ENCODE measurements at regions not wholly inside any gene's neighbourhood (a gene's known extent, or its start where the extent isn't known, plus 50 kb on each side); places are given as distances from the start of the nearest gene placed in this dataset.
"Not testable (repeated sequence)": the region's sequence is repeated elsewhere in the genome, so short reads cannot be mapped to it uniquely, and the experiment has no call there.

DNA sequence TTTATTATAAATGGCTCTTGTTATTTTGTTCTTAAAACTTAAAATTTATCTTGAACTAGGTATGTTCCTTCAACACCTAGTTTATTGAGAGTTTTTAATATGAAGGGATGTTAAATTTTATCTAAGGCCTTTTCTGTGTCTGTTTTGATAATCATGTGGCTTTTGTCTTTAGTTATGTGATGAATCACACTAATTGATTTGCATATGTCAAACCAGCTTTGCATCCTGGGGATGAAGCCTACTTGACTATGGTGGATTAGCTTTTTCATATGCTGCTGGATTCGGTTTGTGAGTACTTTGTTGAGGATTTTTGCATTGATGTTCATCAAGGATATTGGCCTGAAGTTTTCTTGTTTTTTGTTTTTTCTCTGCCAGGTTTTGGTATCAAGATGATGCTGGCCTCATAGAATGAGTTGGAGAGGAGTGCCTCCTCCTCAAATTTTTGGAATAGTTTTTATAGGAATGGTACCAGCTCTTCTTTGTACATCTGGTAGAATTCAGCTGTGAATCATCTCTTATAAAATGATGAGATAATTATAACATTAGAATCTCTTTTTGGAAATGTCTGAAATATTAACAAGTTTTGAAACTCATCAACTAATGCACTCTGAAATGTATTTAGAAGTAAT is 78.7 kb upstream of the AGR3 start:
- no peak for DNase-seq (ENCODE audit: low spot score)
- in situ Hi-C loops (cut with MboI; ENCODE audit: low sequenced_read_pairs, unreplicated experiment) = no loop called here
- TF ChIP-seq, protein P1, sequence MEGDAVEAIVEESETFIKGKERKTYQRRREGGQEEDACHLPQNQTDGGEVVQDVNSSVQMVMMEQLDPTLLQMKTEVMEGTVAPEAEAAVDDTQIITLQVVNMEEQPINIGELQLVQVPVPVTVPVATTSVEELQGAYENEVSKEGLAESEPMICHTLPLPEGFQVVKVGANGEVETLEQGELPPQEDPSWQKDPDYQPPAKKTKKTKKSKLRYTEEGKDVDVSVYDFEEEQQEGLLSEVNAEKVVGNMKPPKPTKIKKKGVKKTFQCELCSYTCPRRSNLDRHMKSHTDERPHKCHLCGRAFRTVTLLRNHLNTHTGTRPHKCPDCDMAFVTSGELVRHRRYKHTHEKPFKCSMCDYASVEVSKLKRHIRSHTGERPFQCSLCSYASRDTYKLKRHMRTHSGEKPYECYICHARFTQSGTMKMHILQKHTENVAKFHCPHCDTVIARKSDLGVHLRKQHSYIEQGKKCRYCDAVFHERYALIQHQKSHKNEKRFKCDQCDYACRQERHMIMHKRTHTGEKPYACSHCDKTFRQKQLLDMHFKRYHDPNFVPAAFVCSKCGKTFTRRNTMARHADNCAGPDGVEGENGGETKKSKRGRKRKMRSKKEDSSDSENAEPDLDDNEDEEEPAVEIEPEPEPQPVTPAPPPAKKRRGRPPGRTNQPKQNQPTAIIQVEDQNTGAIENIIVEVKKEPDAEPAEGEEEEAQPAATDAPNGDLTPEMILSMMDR (IDR thresholded peaks at IDR 0.05; ENCODE audit: borderline replicate concordance, control extremely low read depth, extremely low read depth, insufficient read depth, missing control alignments) = no peak

DNA sequence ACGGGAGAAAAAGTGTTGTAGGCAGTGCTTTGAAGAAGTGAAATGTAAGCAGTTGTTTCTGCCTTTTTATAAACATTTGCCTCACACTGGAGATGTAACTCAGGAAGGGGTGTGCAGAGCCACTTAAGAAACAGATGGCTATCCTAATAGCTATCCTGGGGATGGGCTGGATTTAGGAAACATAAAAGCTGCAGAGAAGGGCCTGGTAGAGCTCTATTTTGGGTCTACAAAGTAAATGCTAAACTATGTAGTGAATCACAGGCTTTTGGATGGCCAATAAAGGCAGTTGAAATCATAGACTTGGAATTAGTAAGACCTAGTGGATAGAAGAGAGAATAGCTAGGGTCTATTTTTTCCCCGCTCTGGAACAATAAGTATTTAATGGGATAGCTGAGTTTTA is 79.9 kb upstream of the AGR3 start:
- DNase-seq (ENCODE audit: low spot score) = no peak
- in situ Hi-C loops (cut with MboI; ENCODE audit: low sequenced_read_pairs, unreplicated experiment) = no loop called here
- TF ChIP-seq, protein P1 (IDR thresholded peaks at IDR 0.05; ENCODE audit: borderline replicate concordance, control extremely low read depth, extremely low read depth, insufficient read depth, missing control alignments) = no peak

DNA sequence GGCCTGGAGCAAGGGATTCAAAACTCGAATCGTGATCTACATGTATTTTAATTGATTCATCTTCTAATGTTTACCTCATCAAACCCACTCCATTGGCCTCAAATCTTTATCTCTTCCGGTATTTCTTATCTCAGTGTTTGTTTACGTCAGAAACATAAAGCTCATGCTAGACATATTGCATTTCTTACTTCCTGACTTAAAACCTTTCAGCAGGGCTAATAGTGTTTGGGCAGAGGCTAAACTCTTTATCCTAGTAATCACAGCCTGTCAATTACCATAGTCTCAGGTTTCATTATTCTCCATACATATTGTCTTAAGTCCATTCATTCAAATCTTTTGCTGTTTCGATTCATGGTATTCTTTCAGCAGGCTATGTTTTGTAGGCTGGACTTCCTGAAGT is 81.3 kb upstream of the AGR3 start:
- no peak for DNase-seq (ENCODE audit: low spot score)
- in situ Hi-C loops (cut with MboI; ENCODE audit: low sequenced_read_pairs, unreplicated experiment) = no loop called here
- TF ChIP-seq, protein P1 (IDR thresholded peaks at IDR 0.05; ENCODE audit: borderline replicate concordance, control extremely low read depth, extremely low read depth, insufficient read depth, missing control alignments) = no peak

DNA sequence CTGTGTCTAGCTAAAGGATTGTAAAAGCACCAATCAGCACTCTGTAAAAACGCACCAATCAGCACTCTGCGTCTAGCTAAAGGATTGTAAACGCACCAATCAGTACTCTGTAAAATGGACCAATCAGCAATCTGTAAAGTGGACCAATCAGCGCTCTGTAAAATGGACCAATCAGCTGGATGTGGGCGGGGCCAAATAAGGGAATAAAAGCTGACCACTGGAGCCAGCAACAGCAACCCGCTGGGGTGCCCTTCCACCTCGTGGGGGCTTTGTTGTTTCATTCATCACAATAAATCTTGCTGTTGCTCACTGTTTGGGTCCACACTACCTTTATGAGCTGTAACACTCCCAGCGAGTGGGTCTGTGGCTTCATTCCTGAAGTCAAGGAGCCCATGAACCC is 83.9 kb upstream of the AGR3 start:
- DNase-seq (ENCODE audit: low spot score); in situ Hi-C loops (cut with MboI; ENCODE audit: low sequenced_read_pairs, unreplicated experiment): not testable (repeated sequence)

DNA sequence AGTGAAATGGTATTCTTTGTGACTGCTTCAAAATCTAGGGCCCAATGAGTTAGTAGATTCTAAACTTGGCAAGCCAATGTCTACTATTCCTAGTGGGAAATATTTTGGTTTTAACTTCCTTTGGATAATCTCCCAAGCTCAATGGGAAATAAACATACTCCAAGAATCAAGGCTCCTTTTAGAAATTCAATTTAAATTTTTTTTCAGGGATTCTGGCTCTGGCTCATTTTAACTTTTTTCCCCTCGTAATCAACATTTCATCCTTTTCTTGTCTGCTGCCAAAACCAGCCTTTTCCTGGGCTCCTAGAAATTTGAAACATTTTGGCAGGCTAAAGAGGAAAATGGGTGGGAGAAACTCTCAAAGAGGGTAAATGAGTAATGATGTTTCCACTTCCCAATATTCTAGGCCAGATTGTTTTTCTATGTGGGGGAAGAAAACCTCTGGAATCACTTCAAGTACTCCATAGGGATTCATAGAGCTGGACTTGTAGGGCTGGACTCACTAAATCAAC is 85.6 kb upstream of the AGR3 start:
- TF ChIP-seq, protein P1 (IDR thresholded peaks at IDR 0.05; ENCODE audit: borderline replicate concordance, control extremely low read depth, extremely low read depth, insufficient read depth, missing control alignments) = no peak

DNA sequence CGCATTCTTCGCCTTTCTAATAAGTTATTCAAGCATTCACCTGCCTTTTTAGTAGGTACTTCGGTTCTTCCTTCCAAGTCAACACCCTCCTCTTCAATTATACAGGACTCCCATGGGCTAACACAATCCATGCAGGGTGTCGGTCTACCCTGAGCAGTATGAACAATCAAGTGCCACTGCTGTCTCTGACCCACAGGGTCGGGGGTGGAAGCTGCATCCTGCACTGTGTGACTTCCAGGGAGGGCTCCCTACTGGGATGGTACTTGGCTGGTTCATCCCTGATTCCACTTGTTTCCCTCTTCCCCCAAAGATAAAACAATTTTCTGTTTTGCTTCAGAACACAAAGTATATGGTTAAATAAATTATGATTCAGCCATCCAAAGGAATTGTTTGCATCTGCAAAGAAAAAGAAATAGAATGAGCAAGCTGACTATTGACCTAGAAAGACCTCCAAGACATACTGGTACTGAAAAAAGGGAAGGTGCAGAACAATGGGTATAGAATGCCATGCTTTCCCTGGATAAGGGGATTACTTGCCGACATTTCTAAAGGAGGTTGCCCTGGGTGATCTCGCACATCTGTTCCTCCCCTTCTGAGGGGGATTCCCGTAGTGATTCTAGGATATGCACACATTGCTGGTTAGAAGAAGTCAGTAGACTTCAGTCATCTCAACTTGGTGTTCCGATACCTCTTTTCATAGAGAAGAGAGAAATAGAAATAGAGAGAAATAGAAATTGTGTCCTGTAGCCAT is 89.1 kb upstream of the AGR3 start:
- no peak for DNase-seq (ENCODE audit: low spot score)
- in situ Hi-C loops (cut with MboI; ENCODE audit: low sequenced_read_pairs, unreplicated experiment) = no loop called here
- TF ChIP-seq, protein P1 (IDR thresholded peaks at IDR 0.05; ENCODE audit: borderline replicate concordance, control extremely low read depth, extremely low read depth, insufficient read depth, missing control alignments) = no peak

More for the DNA sequence above, 85.6 kb upstream of the AGR3 start:
- in situ Hi-C loops (cut with MboI; ENCODE audit: low sequenced_read_pairs, unreplicated experiment) = no loop called here
- DNase-seq (ENCODE audit: low spot score) = no peak

DNA sequence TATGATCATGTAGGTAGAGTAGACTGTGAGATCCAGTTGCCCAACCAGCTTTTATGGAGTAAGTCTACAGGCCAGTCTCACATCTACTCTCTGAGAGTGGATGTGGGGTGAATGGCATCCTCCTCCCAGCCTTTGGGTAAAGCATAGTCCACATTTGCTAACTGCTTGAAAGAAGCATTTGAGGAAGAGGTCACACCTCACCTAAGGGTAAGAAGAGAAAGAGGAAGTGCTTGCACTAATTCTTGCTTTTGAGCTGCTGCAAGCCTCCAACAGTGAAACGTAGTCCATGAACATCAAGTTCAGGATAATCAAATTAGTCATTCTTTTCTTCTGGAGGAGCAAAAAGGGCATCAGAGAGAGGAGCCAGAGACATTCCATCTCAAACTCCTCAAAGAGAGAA is 93.9 kb upstream of the AGR3 start:
- in situ Hi-C loops (cut with MboI; ENCODE audit: low sequenced_read_pairs, unreplicated experiment) = loop anchor here (25.0 kb wide), 2 partner anchors 562 to 662 kb away; no protein-coding TSS in a partner anchor

More for the DNA sequence above, 93.9 kb upstream of the AGR3 start:
- no peak for DNase-seq (ENCODE audit: low spot score)
- TF ChIP-seq, protein P1 (IDR thresholded peaks at IDR 0.05; ENCODE audit: borderline replicate concordance, control extremely low read depth, extremely low read depth, insufficient read depth, missing control alignments) = no peak
